Lung (tissue), 11 donors: ENCODE measurements at regions not wholly inside any gene's neighbourhood (a gene's known extent, or its start where the extent isn't known, plus 50 kb on each side); places are given as distances from the start of the nearest gene placed in this dataset.

Experiments used
- ATAC-seq: fragments of 200-7000 bp; cut with Tn5 transposase; one replicate; pipeline ENCODE4 v1.9.1; 2020; ENCODE audit warnings: moderate number of reproducible peaks; ENCODE audit not compliant: insufficient read depth, low FRiP score
- DNase-seq, 3 donors: peaks; one replicate each; pipeline ENCODE4 v3.0.0-alpha.2; 2013 to 2017
- H3K27ac ChIP-seq, 2 donors: one replicate each; pipeline ENCODE4 v1.5.1; 2013; ENCODE audit warnings: mild to moderate bottlenecking in 2 of 2, moderate library complexity in 2 of 2, control low read depth in 1 of 2, inconsistent platforms in 1 of 2, low read depth in 1 of 2, low read length in 1 of 2
- H3K27me3 ChIP-seq, 3 donors: one replicate each; pipeline ENCODE4 v1.5.1; 2013; ENCODE audit warnings: low read length in 2 of 3; ENCODE audit not compliant: control insufficient read depth in 3 of 3, insufficient read depth in 3 of 3
- H3K36me3 ChIP-seq, 4 donors: one replicate each; pipeline ENCODE4 v1.5.1; 2013; ENCODE audit warnings: low read length in 4 of 4, mild to moderate bottlenecking in 1 of 4, moderate library complexity in 1 of 4; ENCODE audit not compliant: control insufficient read depth in 4 of 4, insufficient read depth in 4 of 4
- H3K4me1 ChIP-seq, 5 donors: one replicate each; pipeline ENCODE4 v1.5.1; 2013; ENCODE audit warnings: low read length in 5 of 5, mild to moderate bottlenecking in 2 of 5, moderate library complexity in 1 of 5; ENCODE audit not compliant: control insufficient read depth in 5 of 5, insufficient read depth in 5 of 5
- H3K4me3 ChIP-seq: one replicate; pipeline ENCODE4 v1.5.1; 2013; ENCODE audit warnings: mild to moderate bottlenecking, control low read depth, moderate library complexity
- H3K9ac ChIP-seq, 2 donors: one replicate each; pipeline ENCODE4 v1.5.1; 2013; ENCODE audit warnings: low read length in 2 of 2, control low read depth in 1 of 2; ENCODE audit not compliant: insufficient read depth in 1 of 2
- H3K9me3 ChIP-seq, 4 donors: one replicate each; pipeline ENCODE4 v1.5.1; 2013; ENCODE audit warnings: low read length in 3 of 4, mild to moderate bottlenecking in 1 of 4, moderate library complexity in 1 of 4; ENCODE audit not compliant: control insufficient read depth in 4 of 4, insufficient read depth in 3 of 4
- CTCF ChIP-seq: IDR thresholded peaks from 2 replicates; pipeline ENCODE4 v1.5.1; 2012; ENCODE audit warnings: mild to moderate bottlenecking; ENCODE audit errors: control extremely low read depth, extremely low read depth
- WGBS, 2 donors: extraction: QIAGEN DNeasy Blood & Tissue Kit; methylation state at CpG; one replicate each; pipeline ENCODE4 v1.1.7; 2013; 5-methylcytosine and 5-hydroxymethylcytosine counted together
- donor health status: control.
- donor health status: control.
- donor health status: Bipolar disorder and iron deficiency.
- donor health status: healthy.
- donor health status: DM: yes; HTN: yes; CAD: no.

- Histone ChIP-seq H3K9ac (no peak overlapping the region), H3K27ac (no peak overlapping the region), H3K27me3 (no peaks in the 10 kb centered on the region), H3K36me3 (no peaks in the 10 kb centered on the region), H3K4me3 (no peak overlapping the region), H3K9me3 (no peaks in the 10 kb centered on the region), H3K4me1 (no peaks in the 10 kb centered on the region)
- ATAC-seq (no peak), DNase-seq (no peak)
- TF ChIP-seq CTCF: no peak
- WGBS, 2 donors: 66 to 74% methylated on average over 2 of the region's 2 CpGs
Observed at GRCh38 chr4:27218013-27218412, 357.4 kb downstream of the STIM2 start.

DNA sequence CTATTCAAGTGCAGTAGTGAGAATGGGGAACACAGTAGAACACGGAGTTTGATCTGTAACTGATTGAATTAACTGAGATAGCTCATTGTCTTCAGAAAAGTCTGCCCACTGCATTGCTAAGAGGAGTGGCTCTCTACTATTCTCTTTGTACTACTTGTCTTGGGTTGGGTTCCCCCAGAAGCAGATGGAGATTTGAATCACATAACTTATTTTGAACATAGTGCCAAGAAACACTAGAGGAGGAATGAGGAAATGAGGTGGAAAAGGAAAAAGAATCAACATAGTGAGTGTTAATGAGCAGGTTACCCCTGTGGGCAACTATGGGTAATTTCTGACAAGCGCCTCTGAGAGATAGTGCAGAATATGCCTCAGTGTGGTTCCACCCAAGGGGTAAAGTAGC, 362.7 kb downstream of the STIM2 start:
- ATAC-seq (no peak), DNase-seq (no peak)
- Histone ChIP-seq H3K27ac (no peak overlapping the region), H3K9me3 (no peaks in the 10 kb centered on the region), H3K4me3 (no peak overlapping the region), H3K36me3 (no peaks in the 10 kb centered on the region), H3K27me3 (no peaks in the 10 kb centered on the region), H3K9ac (no peak overlapping the region), H3K4me1 (no peaks in the 10 kb centered on the region)
- 74 to 76% methylated on average over 2 of the region's 2 CpGs for WGBS, 2 donors
- no peak for TF ChIP-seq CTCF

DNA sequence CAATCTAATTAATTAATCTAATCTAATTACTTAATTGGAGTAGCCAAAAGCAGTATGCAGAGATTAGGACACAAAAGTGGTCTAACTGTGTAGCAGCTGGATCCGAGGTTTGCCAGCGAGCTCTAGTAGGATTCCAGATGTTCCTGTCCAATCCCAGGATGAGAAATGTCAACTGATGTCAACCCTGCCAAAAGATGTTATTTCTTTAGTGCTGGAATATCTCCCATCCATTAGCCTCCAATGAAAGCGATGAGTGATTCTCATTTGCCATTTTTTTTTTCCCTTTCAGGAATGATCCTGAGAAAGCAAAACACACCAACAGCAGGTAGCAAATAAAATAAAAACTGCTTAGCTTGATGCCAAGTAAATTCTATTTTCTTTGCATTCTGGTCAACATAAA, 372.9 kb downstream of the STIM2 start:
- Histone ChIP-seq H3K36me3 (no peaks in the 10 kb centered on the region), H3K4me3 (no peak overlapping the region), H3K9ac (no peak overlapping the region), H3K9me3 (no peaks in the 10 kb centered on the region), H3K4me1 (no peaks in the 10 kb centered on the region), H3K27me3 (no peaks in the 10 kb centered on the region), H3K27ac (no peak overlapping the region)
- 80 to 91% methylated on average over 3 of the region's 3 CpGs for WGBS, 2 donors
- TF ChIP-seq CTCF: no peak
- ATAC-seq (no peak), DNase-seq (no peak)

DNA sequence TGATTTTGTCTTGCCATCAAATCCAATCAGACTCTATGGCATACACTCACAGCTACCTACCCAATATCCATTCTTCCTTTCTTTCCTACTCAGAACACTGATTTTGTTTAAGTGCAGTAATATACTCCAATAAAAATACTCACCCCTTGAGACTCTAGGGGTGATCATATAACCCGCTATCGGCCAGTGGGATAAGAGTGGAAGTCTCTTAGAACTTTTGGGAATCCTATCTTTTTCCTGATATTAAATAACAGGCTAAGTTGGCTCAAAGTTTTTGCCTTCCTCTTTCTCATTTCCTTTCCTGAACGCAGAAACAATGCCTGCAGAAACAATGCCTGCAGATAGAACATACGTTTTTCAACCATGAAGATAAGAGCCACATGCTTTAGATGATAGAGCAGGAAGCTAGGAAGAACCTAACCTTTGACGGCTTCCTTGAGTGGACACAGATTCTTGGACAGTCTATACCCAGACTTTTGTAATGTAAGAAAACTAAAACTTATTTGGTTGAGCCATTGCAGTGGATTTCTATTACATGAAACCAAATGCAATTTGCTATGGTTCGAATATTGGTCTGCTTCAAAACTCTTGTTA, 373.8 kb downstream of the STIM2 start:
- Histone ChIP-seq H3K36me3 (no peaks in the 10 kb centered on the region), H3K9ac (no peak overlapping the region), H3K9me3 (no peaks in the 10 kb centered on the region), H3K4me3 (no peak overlapping the region), H3K27ac (no peak overlapping the region), H3K27me3 (no peaks in the 10 kb centered on the region), H3K4me1 (no peaks in the 10 kb centered on the region)
- DNase-seq (no peak), ATAC-seq (no peak)
- no peak for TF ChIP-seq CTCF
- WGBS, 2 donors: 53 to 58% methylated on average over 6 of the region's 6 CpGs
